HG03469 (cell line): ENCODE measurements at regions not wholly inside any gene's neighbourhood (a gene's known extent, or its start where the extent isn't known, plus 50 kb on each side); places are given as distances from the start of the nearest gene placed in this dataset.
A peak's percentile ranks its signal among the peaks of the same experiment; 100 is the strongest.

Source experiments
- ATAC-seq: cut with Tn5 transposase; IDR thresholded peaks from one replicate; pipeline ENCODE4 v1.9.1; 2021; ENCODE audit warnings: mild to moderate bottlenecking, moderate library complexity, moderate number of reproducible peaks; ENCODE audit not compliant: unreplicated experiment

GRCh38 chr6:56772737-56773184, 130.1 kb upstream of the DST start:
- peak; percentile 42 for ATAC-seq

- no peak for ATAC-seq
These were observed 129.4 kb upstream of the DST start for GRCh38 chr6:56771929-56772607.

- no peak for ATAC-seq
These were observed 128.5 kb upstream of the DST start for GRCh38 chr6:56771189-56771588.

GRCh38 chr6:56770011-56770520, 127.4 kb upstream of the DST start:
- ATAC-seq: no peak

DNA sequence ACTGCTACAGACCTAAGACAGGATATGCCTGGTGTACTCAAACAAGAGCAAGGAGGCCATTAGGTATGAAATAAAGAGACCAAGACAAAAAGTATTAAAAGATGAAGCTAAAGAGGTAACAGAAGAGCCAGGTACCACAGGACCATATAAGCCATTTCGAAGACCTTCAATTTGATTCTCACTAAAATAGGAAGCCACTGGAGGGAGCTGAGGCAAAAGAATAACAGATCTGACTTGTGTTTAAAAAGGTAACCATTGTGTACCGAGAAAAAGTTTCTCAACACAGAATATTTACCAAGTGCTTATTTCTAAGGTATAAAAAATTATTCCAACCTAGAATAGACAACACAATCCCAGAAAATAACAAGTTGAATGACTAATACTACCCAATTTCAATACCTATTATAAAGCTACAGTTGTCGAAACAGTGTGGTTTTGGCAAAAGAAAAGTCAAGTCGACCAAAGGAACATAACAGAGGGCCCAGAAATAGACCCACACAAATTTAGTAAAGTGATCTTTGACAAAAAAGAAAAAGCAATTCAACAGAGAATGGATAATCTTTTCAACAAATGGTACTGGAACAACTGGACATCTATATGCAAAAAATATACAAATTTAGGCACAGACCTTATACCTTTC, 125.3 kb upstream of the DST start:
- no peak for ATAC-seq

DNA sequence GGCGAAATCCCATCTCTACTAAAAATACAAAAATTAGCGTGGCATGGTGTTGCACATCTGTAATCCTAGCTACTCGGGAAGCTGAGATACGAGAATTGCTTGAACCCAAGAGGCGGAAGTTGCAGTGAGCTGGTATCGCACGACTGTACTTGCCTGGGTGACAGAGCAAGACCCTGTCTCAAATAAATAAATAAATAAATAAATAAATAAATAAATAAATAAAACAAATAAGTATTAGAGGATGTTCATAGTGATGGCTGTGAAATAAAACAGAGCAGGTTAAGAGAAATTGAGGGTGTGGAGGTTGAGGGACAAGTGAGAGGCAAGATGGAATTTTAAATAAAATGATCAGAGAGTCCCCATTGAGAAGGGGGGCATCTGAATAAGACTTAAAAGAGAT, 124.7 kb upstream of the DST start:
- ATAC-seq: no peak

- peak; percentile 81 for ATAC-seq
These were observed 124.1 kb upstream of the DST start for GRCh38 chr6:56766806-56767178.

DNA sequence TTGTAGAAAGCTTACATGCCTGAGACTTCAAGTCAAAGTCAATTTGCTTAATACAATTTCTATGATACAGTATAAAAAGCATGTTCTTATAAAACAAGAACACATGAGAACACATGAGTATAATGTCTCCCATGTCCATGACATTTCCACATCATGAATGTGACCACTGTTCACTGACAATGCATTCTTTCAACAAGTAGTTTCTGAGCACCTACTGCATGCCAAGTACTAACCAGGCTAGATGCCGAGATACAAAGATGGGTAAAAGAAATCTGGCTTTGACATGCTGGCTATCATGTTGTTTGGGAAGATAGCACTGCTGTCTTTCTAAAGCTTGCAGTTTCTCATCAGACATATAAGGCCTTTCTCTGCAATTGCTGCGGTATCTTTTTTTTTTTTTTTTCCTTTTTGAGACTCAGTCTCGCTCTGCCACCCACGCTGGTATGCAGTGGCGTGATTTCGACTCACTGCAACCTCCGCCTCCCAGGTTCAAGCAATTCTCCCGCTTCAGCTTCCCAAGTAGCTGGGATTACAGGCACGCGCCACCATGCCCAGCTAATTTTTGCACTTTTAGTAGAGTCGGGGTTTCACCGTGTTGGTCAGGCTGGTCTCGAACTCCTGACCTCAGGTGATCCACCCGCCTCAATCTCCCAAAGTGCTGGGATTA, 123.6 kb upstream of the DST start:
- ATAC-seq: no peak

- ATAC-seq: no peak
These were observed 122.8 kb upstream of the DST start for GRCh38 chr6:56765494-56765893.

GRCh38 chr6:56764081-56764566, 121.4 kb upstream of the DST start:
- peak; percentile 27 for ATAC-seq

DNA sequence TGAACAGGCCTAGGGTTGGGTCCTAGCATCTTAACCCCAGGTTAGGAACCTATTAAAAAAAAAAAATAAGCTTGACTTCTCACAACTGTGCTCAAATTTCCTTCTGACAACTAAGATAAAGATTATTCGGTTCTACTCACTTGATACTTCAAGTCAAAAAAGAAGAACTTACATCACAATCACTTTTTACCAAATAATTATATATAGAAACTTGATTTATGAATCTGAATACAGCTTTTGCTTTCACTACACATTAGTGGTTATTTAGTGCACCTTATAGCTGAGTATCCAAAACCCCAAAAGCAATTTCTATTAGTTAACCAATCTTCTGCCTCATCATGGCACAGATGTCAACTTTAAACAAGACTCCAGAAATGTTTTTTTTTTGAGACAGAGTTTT, 119.0 kb upstream of the DST start:
- ATAC-seq: no peak

DNA sequence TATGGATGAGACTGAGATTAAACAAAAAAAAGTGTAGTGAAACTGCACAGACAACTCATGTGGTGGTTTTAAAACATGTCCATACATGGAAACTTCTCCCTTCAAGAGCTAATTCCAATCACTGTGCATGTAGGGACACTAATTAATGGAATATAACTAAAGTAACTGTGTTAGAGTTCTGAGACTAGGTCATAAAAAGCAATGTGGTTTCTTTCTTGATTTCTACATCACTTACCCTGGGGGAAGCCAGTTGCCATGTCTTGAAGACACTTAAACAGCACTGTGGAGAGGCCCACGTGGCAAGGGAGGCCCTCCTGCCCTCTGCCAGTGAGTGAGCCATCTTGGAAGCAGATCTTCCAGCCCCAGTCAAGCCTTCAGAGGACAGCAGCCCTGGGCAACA, 118.2 kb upstream of the DST start:
- no peak for ATAC-seq

GRCh38 chr6:56759521-56759920, 116.8 kb upstream of the DST start:
- ATAC-seq: no peak

GRCh38 chr6:56758553-56758952, 115.9 kb upstream of the DST start:
- no peak for ATAC-seq

- ATAC-seq: no peak
These were observed 115.4 kb upstream of the DST start for GRCh38 chr6:56758120-56758519.

DNA sequence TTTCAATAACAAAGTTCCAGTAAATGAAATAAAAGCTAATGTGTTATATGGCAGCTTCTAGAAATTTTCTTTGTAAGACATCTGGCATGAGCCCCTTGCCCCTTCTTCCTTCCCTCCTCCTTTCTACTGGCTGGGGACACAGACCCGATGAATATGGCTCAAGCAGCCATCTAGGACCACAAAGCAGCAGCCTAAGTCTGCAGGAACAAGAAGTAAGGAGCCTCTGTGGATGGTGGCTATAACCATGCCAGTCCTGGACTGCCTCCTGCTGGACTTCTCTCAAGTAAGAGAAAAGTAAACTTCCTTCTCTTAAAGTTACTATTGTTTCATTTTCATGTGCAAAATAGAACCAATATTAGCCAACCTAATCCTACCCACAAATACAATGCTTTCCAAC, 114.9 kb upstream of the DST start:
- ATAC-seq: no peak

DNA sequence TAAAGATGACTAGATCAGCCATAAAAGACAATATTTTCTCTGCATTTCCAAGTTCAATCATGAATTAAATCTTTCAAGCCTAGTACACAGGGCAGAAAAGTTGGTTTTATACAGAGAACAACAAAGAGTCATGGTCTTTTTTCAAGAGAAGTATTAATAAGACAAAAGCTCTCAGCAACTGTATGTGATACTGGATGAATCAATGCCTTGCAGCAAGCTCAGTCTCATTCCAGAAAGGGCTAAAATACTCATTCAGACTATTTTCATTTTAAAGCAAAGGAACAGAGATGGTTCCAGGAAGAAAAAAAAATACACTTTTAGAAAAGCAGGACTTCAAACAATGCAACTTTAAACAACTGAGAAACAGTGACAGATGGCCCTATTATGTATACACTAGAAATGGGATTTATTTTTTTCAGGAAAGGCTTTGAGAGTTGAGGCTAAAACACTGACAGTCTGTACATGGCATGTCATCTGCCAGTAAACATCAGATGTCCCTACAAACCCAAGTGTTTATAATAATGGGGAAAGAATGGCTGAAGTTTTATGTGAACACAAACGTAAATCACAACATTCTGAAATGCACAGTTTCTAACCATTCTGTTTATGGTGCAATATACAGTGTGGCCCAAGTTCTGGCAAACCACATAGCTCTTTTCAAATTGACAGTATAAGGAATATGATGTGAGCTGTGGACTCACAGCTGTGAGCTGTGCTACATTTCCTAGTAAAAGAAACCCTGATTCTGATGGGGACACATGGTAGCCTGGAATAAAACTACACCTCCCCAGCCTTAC, 114.3 kb upstream of the DST start:
- no peak for ATAC-seq

DNA sequence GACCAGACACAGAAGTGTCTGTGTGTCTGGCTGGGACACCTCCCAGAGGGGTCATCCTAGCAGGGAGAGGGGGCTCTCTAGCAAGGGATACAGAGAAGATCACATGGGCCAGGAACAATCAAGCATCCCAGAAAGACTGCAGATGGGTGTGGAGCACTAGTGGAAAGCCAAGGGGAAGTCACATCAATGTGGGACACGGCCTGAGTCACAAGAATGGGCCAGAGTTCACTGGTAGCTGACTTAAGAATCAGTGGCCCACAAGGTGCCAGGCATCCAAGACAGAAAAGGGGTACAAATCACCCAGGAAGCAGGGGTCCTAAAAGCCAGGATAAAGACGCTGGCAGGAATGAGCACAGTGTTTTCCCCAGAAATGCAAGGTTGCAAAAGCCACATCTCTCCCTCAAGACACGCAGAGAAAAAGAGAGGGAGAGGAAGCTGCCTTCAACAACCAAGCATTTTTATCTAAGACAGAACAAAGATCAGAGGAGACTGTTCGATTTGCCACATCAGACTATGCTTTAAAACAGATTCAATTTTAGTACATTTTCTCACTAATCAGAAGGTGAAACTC, 113.6 kb upstream of the DST start:
- ATAC-seq: no peak

GRCh38 chr6:56755040-56755439, 112.4 kb upstream of the DST start:
- no peak for ATAC-seq

DNA sequence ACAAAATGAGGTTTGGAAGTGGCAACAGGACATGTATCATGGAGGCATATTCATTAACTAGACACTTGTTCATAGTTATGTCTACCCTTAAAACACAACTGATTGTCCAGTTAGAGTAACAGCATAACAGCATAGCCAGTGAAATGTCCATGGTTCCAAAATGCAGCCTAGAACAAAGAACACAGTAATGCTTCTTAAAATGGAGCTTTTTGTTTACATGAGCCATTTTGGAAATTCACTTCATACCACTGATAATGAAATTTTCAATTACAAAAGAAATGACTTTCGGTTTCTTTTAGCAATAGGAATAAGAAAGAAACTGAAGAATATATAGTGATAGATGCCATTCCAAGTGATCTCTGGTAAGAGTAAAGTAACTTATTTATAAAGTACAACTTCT, 111.1 kb upstream of the DST start:
- ATAC-seq: no peak

DNA sequence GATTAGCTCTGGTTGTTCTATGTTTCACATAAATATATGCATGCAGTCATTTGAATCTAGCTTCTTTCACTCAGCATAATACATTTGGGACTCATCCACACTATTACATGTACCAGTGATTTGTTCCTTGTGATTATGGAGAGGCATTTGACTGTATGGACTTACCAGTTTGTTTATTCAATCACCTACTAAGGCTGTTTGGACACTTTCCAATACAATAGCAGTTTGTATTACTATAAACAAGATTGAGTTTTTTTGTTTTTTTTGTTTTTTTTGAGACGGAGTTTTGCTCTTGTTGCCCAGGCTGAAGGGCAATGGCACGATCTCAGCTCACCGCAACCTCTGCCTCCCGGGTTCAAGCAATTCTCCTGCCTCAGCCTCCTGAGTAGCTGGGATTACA, 109.8 kb upstream of the DST start:
- ATAC-seq: no peak
